K562 (cell line): ENCODE measurements at regions not wholly inside any gene's neighbourhood (a gene's known extent, or its start where the extent isn't known, plus 50 kb on each side); places are given as distances from the start of the nearest gene placed in this dataset.

ENCODE experiments used
- ATAC-seq: fragments of 200-7000 bp; cut with Tn5 transposase; 3 replicates; pipeline ENCODE4 v1.9.1; 2020; ENCODE audit warnings: moderate library complexity
- BruUV-seq: library from RNA; stranded (reverse); fragments of 400-500 nt; replicated peaks from 2 replicates; lab custom pipeline; 2021; lab: Mats Ljungman, UMichigan
- CTCF ChIA-PET: fragments of 300-600 bp; formaldehyde crosslinking; extraction: SDS; loops from one replicate; lab custom pipeline; 2021; ENCODE audit warnings: low intra/inter-chr PET ratio; lab: Yijun Ruan, JAX
- POLR2A ChIA-PET: fragments of 300-600, 350-650 bp; sonication (Branson Sonifier 250); formaldehyde crosslinking; extraction: SDS; loops from one replicate; lab custom pipeline; 2021; ENCODE audit warnings: antibody characterized with exemption, inconsistent platforms; lab: Yijun Ruan, JAX
- DNase-seq, 4 experiments: peaks; one replicate each; pipeline versions ENCODE4 v3.0.0 to v3.0.0-alpha.2; 2011 to 2018; ENCODE audit warnings: low spot score in 3 of 4, mixed read lengths in 3 of 4; ENCODE audit errors: extremely low read depth in 1 of 4
- FAIRE-seq: peaks from 2 replicates; lab custom pipeline; 2011; peaks lifted over from hg19 to GRCh38; lab: Jason Lieb, UNC
- H2AFZ ChIP-seq: 2 replicates; pipeline ENCODE4 v1.6.0; 2011; ENCODE audit warnings: low read depth, low read length, control low read depth, inconsistent platforms
- H3K27ac ChIP-seq: fragments of 200-600 bp; 3 replicates; pipeline ENCODE4 v1.8.0; 2011; ENCODE audit warnings: low read depth, mild to moderate bottlenecking, control low read depth, inconsistent platforms, low read length, moderate library complexity, mixed read lengths; ENCODE audit errors: extremely low read depth
- H3K27me3 ChIP-seq, 2 experiments: fragments of 300-600 bp in 1 of 2; 2 replicates in 1 of 2; 3 replicates in 1 of 2; pipeline versions ENCODE4 v1.6.0 to v1.8.0; 2011; ENCODE audit warnings: inconsistent platforms in 2 of 2, low read length in 2 of 2, mild to moderate bottlenecking in 1 of 2, mixed read lengths in 1 of 2, moderate library complexity in 1 of 2; ENCODE audit not compliant: control insufficient read depth in 2 of 2, insufficient read depth in 2 of 2
- H3K36me3 ChIP-seq: fragments of 300-600 bp; 3 replicates; pipeline ENCODE4 v1.8.0; 2011; ENCODE audit warnings: mild to moderate bottlenecking, low read length, inconsistent platforms; ENCODE audit not compliant: control insufficient read depth, insufficient read depth
- H3K4me1 ChIP-seq, 2 experiments: fragments of 200-600 bp in 1 of 2; replicated peaks in 1 of 2; 2 replicates in 1 of 2; 3 replicates in 1 of 2; pipeline versions ENCODE4 v1.5.1 to v1.8.0; 2011; ENCODE audit warnings: inconsistent platforms in 2 of 2, low read length in 2 of 2, mild to moderate bottlenecking in 1 of 2, mixed read lengths in 1 of 2, moderate library complexity in 1 of 2; ENCODE audit not compliant: control insufficient read depth in 2 of 2, insufficient read depth in 2 of 2
- H3K4me2 ChIP-seq: 2 replicates; pipeline ENCODE4 v1.6.1; 2011; ENCODE audit warnings: low read length, control low read depth, inconsistent platforms, mixed read lengths; ENCODE audit not compliant: insufficient read depth
- H3K4me3 ChIP-seq: fragments of 200-600 bp; sonication (generic), shearing (Covaris generic); 2 replicates; pipeline ENCODE4 v1.5.1; 2016; ENCODE audit warnings: control low read depth, inconsistent platforms
- H3K79me2 ChIP-seq: fragments of 200-600 bp; 3 replicates; pipeline ENCODE4 v1.8.0; 2011; ENCODE audit warnings: low read length, inconsistent platforms; ENCODE audit not compliant: control insufficient read depth, insufficient read depth
- H3K9ac ChIP-seq, 2 experiments: 2 replicates each; pipeline versions ENCODE4 v1.6.0 to v1.6.1; 2011; ENCODE audit warnings: low read depth in 2 of 2, low read length in 2 of 2, control low read depth in 1 of 2, inconsistent platforms in 1 of 2, mild to moderate bottlenecking in 1 of 2, mixed read lengths in 1 of 2; ENCODE audit not compliant: insufficient read depth in 1 of 2
- H3K9me1 ChIP-seq: one replicate; pipeline ENCODE4 v1.6.0; 2011; ENCODE audit warnings: inconsistent platforms, mild to moderate bottlenecking, low read length, moderate library complexity; ENCODE audit not compliant: control insufficient read depth, insufficient read depth
- H3K9me3 ChIP-seq: replicated peaks from 2 replicates; pipeline ENCODE4 v1.5.1; 2011; ENCODE audit warnings: low read depth, low read length, inconsistent platforms; ENCODE audit not compliant: control insufficient read depth, insufficient read depth
- H4K20me1 ChIP-seq: replicated peaks from 2 replicates; pipeline ENCODE4 v1.6.1; 2011; ENCODE audit warnings: low read length, inconsistent platforms, mixed read lengths; ENCODE audit not compliant: control insufficient read depth, insufficient read depth
- HDAC8 ChIP-seq: fragments of 450-650 bp; IDR thresholded peaks from 2 replicates; pipeline ENCODE4 v1.6.1; 2016; ENCODE audit warnings: mild to moderate bottlenecking, missing genetic modification characterization, moderate library complexity, missing compliant biosample characterization
- MGA ChIP-seq: fragments of 450-650 bp; IDR thresholded peaks from 2 replicates; pipeline ENCODE4 v1.6.1; 2016; ENCODE audit warnings: mild to moderate bottlenecking, moderate library complexity
- NFIC ChIP-seq: fragments of 450-650 bp; IDR thresholded peaks from 2 replicates; pipeline ENCODE4 v1.6.1; 2017; ENCODE audit warnings: mild to moderate bottlenecking, inconsistent platforms
- PCBP1 ChIP-seq: fragments of 200-400 bp; formaldehyde crosslinking; IDR thresholded peaks from 2 replicates; pipeline ENCODE4 v1.6.1; 2018; ENCODE audit warnings: mild to moderate bottlenecking, low read depth, low read length; ENCODE audit not compliant: poor library complexity, severe bottlenecking
- PHB ChIP-seq: fragments of 250-450 bp; sonication (Bioruptor Pico); IDR thresholded peaks from 2 replicates; pipeline ENCODE4 v1.5.0; 2021
- TSC22D4 ChIP-seq: fragments of 450-650 bp; IDR thresholded peaks from 2 replicates; pipeline ENCODE4 v1.6.1; 2016; ENCODE audit warnings: missing genetic modification characterization, missing biosample characterization, control low read depth
- U2AF2 ChIP-seq: fragments of 200-400 bp; formaldehyde crosslinking; optimal IDR thresholded peaks from 2 replicates; pipeline ENCODE3; 2017; ENCODE audit warnings: low read depth, mild to moderate bottlenecking, low read length
- WGBS: fragments of 100-300 bp; shearing (Covaris generic); methylation state at CpG from one replicate; pipeline ENCODE4 v1.1.6; 2016; ENCODE audit warnings: low coverage, mixed read lengths; ENCODE audit not compliant: insufficient coverage; ENCODE audit errors: missing lambda C conversion rate; 5-methylcytosine and 5-hydroxymethylcytosine counted together
- in situ Hi-C: fragments of 300-500 bp; cut with MboI; formaldehyde crosslinking; loops from 4 replicates; pipeline ENCODE4 v1.15.0; 2018; ENCODE audit warnings: inconsistent platforms, mixed read lengths
- intact Hi-C: fragments of 100-400 bp; cut with micrococcal nuclease; formaldehyde crosslinking; loops from 2 replicates; pipeline ENCODE4 v1.14.2; 2022

DNA sequence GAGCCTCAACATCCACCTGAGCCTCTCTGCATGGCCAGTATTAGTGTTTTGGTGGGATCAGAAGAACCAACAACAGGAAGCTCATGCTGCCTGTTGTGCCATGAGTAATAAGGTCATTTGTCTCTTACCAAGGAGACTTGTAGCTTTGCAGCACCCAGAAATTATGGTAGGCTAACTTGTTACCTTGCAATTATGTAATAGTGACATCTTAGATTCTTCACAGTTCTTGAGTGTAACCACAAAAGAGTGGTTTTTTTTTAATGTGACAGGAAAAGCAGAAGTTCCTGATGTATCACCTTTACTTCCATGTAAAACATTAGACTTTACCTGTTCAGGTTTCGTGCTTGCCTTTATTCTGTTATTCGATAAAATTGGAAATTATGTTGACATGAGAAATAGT is 263.9 kb upstream of the CXXC4 start:
- FAIRE-seq (no peak), ATAC-seq (no peak), DNase-seq (no peak)
- Histone ChIP-seq H3K27me3 (no peaks in the 10 kb centered on the region), H2AFZ (no peak overlapping the region), H3K27ac (no peak overlapping the region), H3K9me1 (no peaks in the 10 kb centered on the region), H3K79me2 (no peaks in the 10 kb centered on the region), H3K9me3 (no peaks in the 10 kb centered on the region), H3K4me1 (no peaks in the 10 kb centered on the region), H3K4me3 (no peak overlapping the region), H3K36me3 (no peaks in the 10 kb centered on the region), H3K9ac (no peak overlapping the region), H3K4me2 (no peak overlapping the region), H4K20me1 (no peaks in the 10 kb centered on the region)
- in situ Hi-C loops (no loop called here), intact Hi-C loops (no loop called here)
- ChIA-PET POLR2A (no interaction called here), CTCF (no interaction called here)
- 4% methylated on average over 2 of the region's 2 CpGs for WGBS
- BruUV-seq: no TSS peak
- TF ChIP-seq TSC22D4 (no peak), MGA (no peak), NFIC (no peak), PHB (CRISPR knock-in tag) (no peak), U2AF2 (no peak), PCBP1 (no peak), HDAC8 (tag) (no peak)
